HL-60 (cell line): ENCODE measurements at regions not wholly inside any gene's neighbourhood (a gene's known extent, or its start where the extent isn't known, plus 50 kb on each side); places are given as distances from the start of the nearest gene placed in this dataset.

ENCODE experiments used
- DNase-seq, 2 experiments: peaks; one replicate each; pipeline ENCODE4 v3.0.0-alpha.2; 2010 to 2020; ENCODE audit warnings: low read depth in 1 of 2, low spot score in 1 of 2
- H3K27ac ChIP-seq: fragments of 250-450 bp; sonication (Bioruptor Pico); replicated peaks from 2 replicates; pipeline ENCODE4 v1.5.1; 2020; ENCODE audit warnings: mild to moderate bottlenecking, moderate library complexity
- H3K27me3 ChIP-seq: fragments of 250-450 bp; sonication (Bioruptor Pico); 2 replicates; pipeline ENCODE4 v1.5.1; 2021; ENCODE audit warnings: mild to moderate bottlenecking, moderate library complexity; ENCODE audit not compliant: insufficient read depth, poor library complexity, severe bottlenecking
- H3K4me3 ChIP-seq: replicated peaks from 2 replicates; pipeline ENCODE4 v1.5.1; 2011; ENCODE audit warnings: mild to moderate bottlenecking, control low read depth, low read length; ENCODE audit not compliant: insufficient read depth
- CTCF ChIP-seq: IDR thresholded peaks from one replicate; pipeline ENCODE4 v1.5.1; 2011; ENCODE audit warnings: low read length, control low read depth, inconsistent platforms; ENCODE audit not compliant: insufficient read depth
- GABPA ChIP-seq: IDR thresholded peaks from 2 replicates; pipeline ENCODE4 v1.6.1; 2012; ENCODE audit warnings: low read depth
- POLR2AphosphoS5 ChIP-seq: IDR thresholded peaks from 2 replicates; pipeline ENCODE4 v1.6.1; 2012; ENCODE audit warnings: low read depth
- REST ChIP-seq: IDR thresholded peaks from 2 replicates; pipeline ENCODE4 v1.6.1; 2012; ENCODE audit warnings: low read depth; ENCODE audit not compliant: insufficient replicate concordance
- SPI1 ChIP-seq: IDR thresholded peaks from 2 replicates; pipeline ENCODE4 v1.6.1; 2012; ENCODE audit warnings: low read depth, mild to moderate bottlenecking, borderline replicate concordance

- no peak overlapping the region for H3K4me3 ChIP-seq
Observed at GRCh38 chr20:40815156-40816038, 126.4 kb upstream of the MAFB start.

GRCh38 chr20:40816039-40816352, 127.0 kb upstream of the MAFB start:
- no peak for DNase-seq
- Histone ChIP-seq H3K27ac (no peak overlapping the region), H3K4me3 (no peak overlapping the region), H3K27me3 (no peaks in the 10 kb centered on the region)
- TF ChIP-seq CTCF (no peak), GABPA (no peak), POLR2AphosphoS5 (no peak), SPI1 (no peak), REST (no peak)

More at GRCh38 chr20:40815156-40816038, 126.4 kb upstream of the MAFB start:
- TF ChIP-seq REST: no peak
- TF ChIP-seq SPI1: no peak
- no peak for TF ChIP-seq CTCF
- TF ChIP-seq GABPA: no peak
- Histone ChIP-seq H3K27me3 (no peaks in the 10 kb centered on the region), H3K27ac (no peak overlapping the region)
- no peak for DNase-seq

- TF ChIP-seq GABPA (no peak), POLR2AphosphoS5 (no peak), SPI1 (no peak), REST (no peak), CTCF (no peak)
- Histone ChIP-seq H3K4me3 (no peak overlapping the region), H3K27ac (no peak overlapping the region), H3K27me3 (no peaks in the 10 kb centered on the region)
- DNase-seq: no peak
Observed at GRCh38 chr20:40821429-40821828, 132.4 kb upstream of the MAFB start.
